Gastrocnemius medialis (tissue), 4 donors: ENCODE measurements at regions not wholly inside any gene's neighbourhood (a gene's known extent, or its start where the extent isn't known, plus 50 kb on each side); places are given as distances from the start of the nearest gene placed in this dataset.

Experiments used
- ATAC-seq, 2 donors: fragments of 150-250 bp; one replicate each; pipeline ENCODE4 v1.9.1; 2016
- DNase-seq, 2 donors: peaks; one replicate each; pipeline ENCODE4 v3.0.0-alpha.2; 2019
- H3K27ac ChIP-seq, 4 donors: fragments of 200-600 bp; sonication (generic); 1 replicate in 1 of 4; 2 replicates in 3 of 4; pipeline ENCODE4 v1.5.1; 2016 to 2018; ENCODE audit warnings: mild to moderate bottlenecking in 2 of 4, moderate library complexity in 1 of 4
- H3K27me3 ChIP-seq, 3 donors: fragments of 200-600 bp; sonication (generic) in 2 of 3; 1 replicate in 1 of 3; 2 replicates in 2 of 3; pipeline versions ENCODE4 v1.5.1 to v1.6.0; 2016 to 2019; ENCODE audit warnings: mild to moderate bottlenecking in 1 of 3, moderate library complexity in 1 of 3
- H3K36me3 ChIP-seq, 2 donors: fragments of 200-600 bp; sonication (generic) in 1 of 2; one replicate each; pipeline ENCODE4 v1.5.1; 2017 to 2018
- H3K4me1 ChIP-seq, 2 donors: fragments of 200-600 bp; sonication (generic) in 1 of 2; one replicate each; pipeline ENCODE4 v1.5.1; 2016 to 2017; ENCODE audit warnings: mild to moderate bottlenecking in 2 of 2
- H3K4me3 ChIP-seq, 4 donors: fragments of 200-600 bp; sonication (generic) in 3 of 4; 1 replicate in 1 of 4; 2 replicates in 3 of 4; pipeline ENCODE4 v1.5.1; 2016 to 2019; ENCODE audit warnings: mild to moderate bottlenecking in 2 of 4
- H3K9me3 ChIP-seq, 3 donors: fragments of 200-600 bp; sonication (generic) in 2 of 3; 1 replicate in 1 of 3; 2 replicates in 2 of 3; pipeline ENCODE4 v1.5.1; 2016 to 2019
- POLR2A ChIP-seq, 2 donors: fragments of 450-650 bp; IDR thresholded peaks; one replicate each; pipeline ENCODE4 v1.6.1; 2017; ENCODE audit warnings: antibody characterized with exemption in 2 of 2, mild to moderate bottlenecking in 2 of 2, moderate library complexity in 2 of 2
- in situ Hi-C, 4 donors: fragments of 200-750 bp; cut with MboI; loops; one replicate each; pipeline versions ENCODE4 v1.15.0 to v1.8.0; 2017; ENCODE audit warnings: low sequenced_read_pairs in 4 of 4
- intact Hi-C: fragments of 100-400 bp; cut with DNase I; formaldehyde crosslinking; loops from one replicate; pipeline ENCODE4 v1.15.1; 2023; ENCODE audit warnings: low total_unique reads
- TF ChIP-seq, protein P1 (sequence below), 5 experiments: fragments of 450-650 bp in 3 of 5; fragments of 200-600 bp in 2 of 5; sonication (generic) in 2 of 5; IDR thresholded peaks in 4 of 5; conservative IDR thresholded peaks in 1 of 5; 1 replicate in 4 of 5; 2 replicates in 1 of 5; pipeline ENCODE4 v1.5.1; 2016 to 2019; ENCODE audit warnings: antibody characterized with exemption in 5 of 5, mild to moderate bottlenecking in 3 of 5, moderate library complexity in 3 of 5

DNA sequence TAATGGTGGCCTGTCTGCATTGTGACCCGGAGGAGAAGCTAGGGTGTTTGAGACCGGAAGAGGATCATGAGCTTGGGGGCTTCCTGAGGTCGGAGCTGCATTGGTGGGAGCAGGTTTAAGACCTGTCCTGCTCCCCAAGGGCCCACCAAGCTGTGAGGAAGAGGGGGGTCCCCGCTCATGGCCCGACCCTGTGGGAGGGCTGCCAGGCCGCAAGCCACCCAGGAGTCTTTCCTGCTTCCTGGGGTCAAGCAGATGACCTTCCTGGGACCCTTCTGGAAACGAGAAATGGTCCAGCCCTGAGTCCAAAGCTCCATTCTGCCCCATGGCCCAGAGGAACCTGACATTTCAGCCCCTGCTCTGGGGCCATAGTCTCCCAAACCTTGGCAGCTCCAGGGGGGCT, 61.5 kb upstream of the RNU6ATAC start:
- TF ChIP-seq, protein P1, sequence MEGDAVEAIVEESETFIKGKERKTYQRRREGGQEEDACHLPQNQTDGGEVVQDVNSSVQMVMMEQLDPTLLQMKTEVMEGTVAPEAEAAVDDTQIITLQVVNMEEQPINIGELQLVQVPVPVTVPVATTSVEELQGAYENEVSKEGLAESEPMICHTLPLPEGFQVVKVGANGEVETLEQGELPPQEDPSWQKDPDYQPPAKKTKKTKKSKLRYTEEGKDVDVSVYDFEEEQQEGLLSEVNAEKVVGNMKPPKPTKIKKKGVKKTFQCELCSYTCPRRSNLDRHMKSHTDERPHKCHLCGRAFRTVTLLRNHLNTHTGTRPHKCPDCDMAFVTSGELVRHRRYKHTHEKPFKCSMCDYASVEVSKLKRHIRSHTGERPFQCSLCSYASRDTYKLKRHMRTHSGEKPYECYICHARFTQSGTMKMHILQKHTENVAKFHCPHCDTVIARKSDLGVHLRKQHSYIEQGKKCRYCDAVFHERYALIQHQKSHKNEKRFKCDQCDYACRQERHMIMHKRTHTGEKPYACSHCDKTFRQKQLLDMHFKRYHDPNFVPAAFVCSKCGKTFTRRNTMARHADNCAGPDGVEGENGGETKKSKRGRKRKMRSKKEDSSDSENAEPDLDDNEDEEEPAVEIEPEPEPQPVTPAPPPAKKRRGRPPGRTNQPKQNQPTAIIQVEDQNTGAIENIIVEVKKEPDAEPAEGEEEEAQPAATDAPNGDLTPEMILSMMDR (IDR thresholded peaks at IDR 0.05 in 4 of 5, conservative IDR thresholded peaks at IDR 0.05 in 1 of 5) = no peak
- no peak for TF ChIP-seq POLR2A (IDR thresholded peaks at IDR 0.05)
- Histone ChIP-seq H3K9me3 (no peaks in the 10 kb centered on the region), H3K27ac (no peak overlapping the region), H3K4me1 (peaks cover 7 to 10% of the 10 kb centered on the region in 2 donors), H3K36me3 (no peaks in the 10 kb centered on the region), H3K27me3 (no peaks in the 10 kb centered on the region), H3K4me3 (no peak overlapping the region)
- intact Hi-C loops (no loop called here), in situ Hi-C loops (no loop called here)
- ATAC-seq = no peak
- no peak for DNase-seq

DNA sequence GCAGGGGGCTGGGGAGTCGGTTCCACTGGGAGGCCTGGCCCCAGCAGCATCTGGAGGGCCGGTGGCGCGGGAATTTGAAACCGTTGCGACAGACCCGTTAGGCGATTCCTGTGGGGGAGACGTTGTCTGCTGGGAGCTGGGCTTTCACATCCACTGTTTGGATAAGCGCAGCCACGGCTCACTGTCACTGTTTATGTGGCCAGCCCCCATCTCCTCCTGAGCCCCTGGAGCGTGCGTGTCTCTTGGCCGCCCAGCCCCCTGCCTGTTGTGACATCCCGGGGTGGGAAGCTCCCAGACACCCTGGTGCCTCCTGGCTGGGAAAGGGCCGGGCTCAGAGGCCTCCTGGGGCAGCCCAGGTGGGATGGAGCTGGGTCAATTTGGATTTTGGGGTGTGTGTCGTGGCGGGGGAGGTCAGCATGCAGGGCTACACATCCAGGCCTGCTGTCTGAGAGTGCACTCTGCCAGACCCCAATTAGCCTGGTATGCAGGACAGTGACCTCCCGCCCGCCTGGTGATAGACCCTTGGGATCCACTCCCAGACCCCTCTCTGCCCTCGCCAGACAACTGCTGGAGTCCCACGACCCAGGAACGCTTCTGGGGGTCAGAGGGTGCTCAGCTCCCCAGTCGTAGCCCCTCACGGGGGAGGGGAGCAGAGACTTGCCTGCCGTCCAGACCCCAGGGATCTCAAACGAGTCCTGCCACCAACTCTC, 62.0 kb upstream of the RNU6ATAC start:
- intact Hi-C loops (no loop called here), in situ Hi-C loops (no loop called here)
- H3K4me1 ChIP-seq = peaks cover 13 to 16% of the 10 kb centered on the region in 2 donors
- H3K9me3 ChIP-seq = no peaks in the 10 kb centered on the region
- H3K4me3 ChIP-seq = no peak overlapping the region
- TF ChIP-seq, protein P1 (IDR thresholded peaks at IDR 0.05 in 4 of 5, conservative IDR thresholded peaks at IDR 0.05 in 1 of 5) = no peak
- TF ChIP-seq POLR2A (IDR thresholded peaks at IDR 0.05) = no peak
- H3K27me3 ChIP-seq = no peaks in the 10 kb centered on the region
- DNase-seq (no peak), ATAC-seq (peak in 1 of 2 donors; percentile 28)
- H3K36me3 ChIP-seq = no peaks in the 10 kb centered on the region
- H3K27ac ChIP-seq = no peak overlapping the region

DNA sequence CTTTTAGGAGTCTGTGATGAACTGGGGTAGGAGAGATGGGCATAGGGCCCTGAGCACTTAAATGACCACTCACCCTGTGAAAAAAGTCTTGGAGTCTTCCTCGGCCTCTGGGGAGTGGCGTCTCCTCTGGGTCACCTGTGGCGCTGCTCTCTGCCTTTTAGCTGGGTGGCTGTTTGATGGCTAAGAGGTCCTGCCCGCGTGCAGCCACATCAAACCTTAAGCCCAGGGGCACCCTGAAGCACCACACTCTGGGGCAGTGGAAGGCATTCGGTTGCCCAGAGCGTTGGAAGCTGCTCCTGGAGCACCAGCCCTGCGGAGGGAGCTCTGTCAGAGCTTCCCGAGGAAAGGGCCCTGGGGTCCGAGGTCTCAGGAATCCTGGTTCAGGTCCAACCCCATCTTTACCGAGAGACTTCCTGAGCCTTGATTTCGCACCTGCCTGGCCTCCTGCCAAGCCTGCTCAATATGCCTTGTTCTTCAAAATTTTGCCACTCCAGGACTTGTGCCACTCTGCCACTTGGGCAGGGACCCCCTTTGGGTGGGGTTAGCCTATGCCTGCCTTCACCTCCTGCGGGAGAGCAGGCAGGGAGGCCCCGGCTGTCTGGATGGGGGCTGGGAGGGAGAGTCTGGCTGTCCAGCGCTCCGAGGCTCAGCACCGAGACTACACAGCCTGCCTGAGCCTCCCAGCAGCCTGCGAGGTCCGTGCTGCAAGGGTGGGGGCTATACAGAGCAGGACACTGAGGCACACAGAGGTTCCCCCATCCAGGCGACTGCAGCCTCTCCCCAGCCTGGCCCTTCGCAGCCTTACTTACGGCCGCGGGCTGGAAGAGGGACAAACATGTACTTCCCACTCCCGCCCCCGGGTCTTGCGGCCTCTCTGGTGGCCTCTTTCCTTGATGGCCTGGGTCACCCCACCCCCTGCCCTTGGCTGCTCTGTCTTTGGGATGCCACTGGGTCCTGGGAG, 63.4 kb upstream of the RNU6ATAC start:
- Histone ChIP-seq H3K4me3 (no peak overlapping the region), H3K9me3 (no peaks in the 10 kb centered on the region), H3K27me3 (no peaks in the 10 kb centered on the region), H3K36me3 (no peaks in the 10 kb centered on the region), H3K27ac (no peak overlapping the region), H3K4me1 (peaks cover 18 to 22% of the 10 kb centered on the region in 2 donors)
- in situ Hi-C loops = no loop called here
- ATAC-seq = no peak
- intact Hi-C loops = no loop called here
- no peak for DNase-seq
- no peak for TF ChIP-seq POLR2A (IDR thresholded peaks at IDR 0.05)
- TF ChIP-seq, protein P1 (IDR thresholded peaks at IDR 0.05 in 4 of 5, conservative IDR thresholded peaks at IDR 0.05 in 1 of 5) = no peak

DNA sequence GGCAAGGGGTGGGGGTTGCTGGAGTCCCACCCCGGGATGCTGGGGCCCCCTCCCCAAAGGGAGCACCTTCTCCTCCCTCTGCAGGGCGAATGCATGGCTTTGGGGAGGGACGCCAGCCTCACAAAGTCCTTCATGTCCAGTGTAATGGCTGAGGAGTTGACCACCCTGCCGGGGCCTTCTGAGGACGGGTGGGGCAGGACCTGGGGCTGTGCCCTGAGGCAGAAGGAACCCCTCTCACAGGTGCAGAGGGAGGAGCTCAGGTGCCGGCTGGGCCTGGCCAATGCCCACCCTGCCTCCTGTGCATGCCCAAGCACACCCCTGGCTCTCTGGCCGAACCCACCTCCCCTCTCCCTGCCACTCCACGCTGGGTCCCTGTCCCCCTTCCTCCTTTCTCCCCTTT, 64.3 kb upstream of the RNU6ATAC start:
- DNase-seq (no peak), ATAC-seq (no peak)
- Histone ChIP-seq H3K27ac (no peak overlapping the region), H3K4me3 (no peak overlapping the region), H3K27me3 (no peaks in the 10 kb centered on the region), H3K4me1 (peaks cover 18 to 22% of the 10 kb centered on the region in 2 donors), H3K9me3 (no peaks in the 10 kb centered on the region), H3K36me3 (no peaks in the 10 kb centered on the region)
- in situ Hi-C loops = no loop called here
- intact Hi-C loops = no loop called here
- no peak for TF ChIP-seq POLR2A (IDR thresholded peaks at IDR 0.05)
- TF ChIP-seq, protein P1 (IDR thresholded peaks at IDR 0.05 in 4 of 5, conservative IDR thresholded peaks at IDR 0.05 in 1 of 5) = no peak
